Lower lobe of right lung (tissue), 2 donors: ENCODE measurements at regions not wholly inside any gene's neighbourhood (a gene's known extent, or its start where the extent isn't known, plus 50 kb on each side); places are given as distances from the start of the nearest gene placed in this dataset.

Source experiments
- ATAC-seq, 2 donors: fragments of 200-7000 bp; cut with Tn5 transposase; one replicate each; pipeline ENCODE4 v1.9.1; 2020 to 2022; ENCODE audit warnings: mild to moderate bottlenecking in 2 of 2, moderate library complexity in 2 of 2
- DNase-seq: peaks from one replicate; pipeline ENCODE4 v3.0.0-alpha.2; 2020
- H3K27ac ChIP-seq: fragments of 200-600 bp; one replicate; pipeline ENCODE4 v1.8.0; 2022
- H3K27me3 ChIP-seq: fragments of 200-600 bp; one replicate; pipeline ENCODE4 v1.8.0; 2022; ENCODE audit warnings: low read depth
- H3K36me3 ChIP-seq: fragments of 200-600 bp; one replicate; pipeline ENCODE4 v1.8.0; 2022; ENCODE audit warnings: mild to moderate bottlenecking
- H3K4me1 ChIP-seq: fragments of 200-600 bp; one replicate; pipeline ENCODE4 v1.8.0; 2022
- H3K4me3 ChIP-seq: fragments of 200-600 bp; one replicate; pipeline ENCODE4 v1.8.0; 2022; ENCODE audit warnings: mild to moderate bottlenecking
- H3K9me3 ChIP-seq: fragments of 200-600 bp; one replicate; pipeline ENCODE4 v1.8.0; 2022
- intact Hi-C: fragments of 100-400 bp; cut with DNase I; formaldehyde crosslinking; loops from one replicate; pipeline ENCODE4 v1.11.0; 2022
- TF ChIP-seq, protein P1 (sequence below): fragments of 200-600 bp; IDR thresholded peaks from one replicate; pipeline ENCODE4 v1.8.0; 2022; ENCODE audit warnings: antibody characterized with exemption, mild to moderate bottlenecking
- donor health status: DM: no; HTN: yes; CAD: no; lungs with severe emphysema.

DNA sequence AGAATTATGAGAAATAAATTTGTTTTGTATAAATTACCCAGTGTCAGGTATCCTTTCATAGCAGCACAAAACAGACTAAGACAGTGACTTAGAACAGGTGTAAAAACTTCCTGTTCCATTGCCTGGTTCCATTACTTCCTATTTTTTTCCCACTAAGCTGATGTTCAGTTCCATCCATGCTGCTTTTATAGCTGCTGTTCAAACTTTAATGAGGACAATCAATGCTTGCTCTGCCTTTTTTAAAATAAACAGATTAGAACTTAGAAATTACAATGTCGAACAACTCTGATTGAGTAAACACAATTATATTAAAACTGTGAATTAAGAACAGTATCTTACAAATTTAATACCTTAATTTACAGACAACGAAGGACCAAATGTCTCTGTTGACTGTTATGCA lies 818.9 kb downstream of the OLFM4 start:
- ATAC-seq (no peak), DNase-seq (no peak)
- Histone ChIP-seq H3K9me3 (no peaks in the 10 kb centered on the region), H3K27ac (no peak overlapping the region), H3K27me3 (no peaks in the 10 kb centered on the region), H3K36me3 (no peaks in the 10 kb centered on the region), H3K4me1 (no peaks in the 10 kb centered on the region), H3K4me3 (no peak overlapping the region)
- intact Hi-C loops, result no loop called here
- TF ChIP-seq, protein P1, sequence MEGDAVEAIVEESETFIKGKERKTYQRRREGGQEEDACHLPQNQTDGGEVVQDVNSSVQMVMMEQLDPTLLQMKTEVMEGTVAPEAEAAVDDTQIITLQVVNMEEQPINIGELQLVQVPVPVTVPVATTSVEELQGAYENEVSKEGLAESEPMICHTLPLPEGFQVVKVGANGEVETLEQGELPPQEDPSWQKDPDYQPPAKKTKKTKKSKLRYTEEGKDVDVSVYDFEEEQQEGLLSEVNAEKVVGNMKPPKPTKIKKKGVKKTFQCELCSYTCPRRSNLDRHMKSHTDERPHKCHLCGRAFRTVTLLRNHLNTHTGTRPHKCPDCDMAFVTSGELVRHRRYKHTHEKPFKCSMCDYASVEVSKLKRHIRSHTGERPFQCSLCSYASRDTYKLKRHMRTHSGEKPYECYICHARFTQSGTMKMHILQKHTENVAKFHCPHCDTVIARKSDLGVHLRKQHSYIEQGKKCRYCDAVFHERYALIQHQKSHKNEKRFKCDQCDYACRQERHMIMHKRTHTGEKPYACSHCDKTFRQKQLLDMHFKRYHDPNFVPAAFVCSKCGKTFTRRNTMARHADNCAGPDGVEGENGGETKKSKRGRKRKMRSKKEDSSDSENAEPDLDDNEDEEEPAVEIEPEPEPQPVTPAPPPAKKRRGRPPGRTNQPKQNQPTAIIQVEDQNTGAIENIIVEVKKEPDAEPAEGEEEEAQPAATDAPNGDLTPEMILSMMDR, result no peak

DNA sequence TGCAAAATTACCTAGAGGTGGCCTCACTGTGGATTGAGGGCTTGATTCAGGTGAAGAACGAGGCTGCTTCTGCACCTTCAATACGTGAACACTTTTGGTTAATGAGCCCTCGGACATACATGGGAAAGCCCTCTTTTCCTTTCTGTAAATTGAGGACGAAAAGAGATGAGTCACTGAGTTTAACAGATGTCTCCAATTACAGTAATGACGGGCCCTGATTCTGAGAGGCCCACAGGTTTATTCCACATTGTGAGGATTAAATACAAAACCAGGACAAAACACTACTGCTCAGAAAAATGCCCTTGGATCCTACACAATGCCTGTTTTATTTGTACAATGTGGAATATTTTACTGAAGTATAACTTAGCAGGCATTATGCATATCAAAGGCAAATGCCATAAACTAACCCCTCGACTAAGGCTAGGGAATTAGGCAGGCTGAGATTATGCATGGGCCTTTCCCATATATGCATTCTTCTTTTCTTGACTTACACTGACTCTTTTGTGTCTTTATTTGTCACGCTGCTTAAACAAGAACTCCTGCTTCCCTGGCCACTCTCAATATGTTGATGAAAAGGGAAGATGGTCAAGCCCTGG lies 819.9 kb downstream of the OLFM4 start:
- H3K27ac ChIP-seq, result no peak overlapping the region
- H3K36me3 ChIP-seq, result no peaks in the 10 kb centered on the region
- H3K4me1 ChIP-seq, result no peaks in the 10 kb centered on the region
- no peaks in the 10 kb centered on the region for H3K9me3 ChIP-seq
- H3K4me3 ChIP-seq, result no peak overlapping the region
- H3K27me3 ChIP-seq, result no peaks in the 10 kb centered on the region
- intact Hi-C loops, result no loop called here
- TF ChIP-seq, protein P1, result no peak
- ATAC-seq (no peak), DNase-seq (no peak)

- intact Hi-C loops, result no loop called here
- H3K4me1 ChIP-seq, result no peaks in the 10 kb centered on the region
- no peaks in the 10 kb centered on the region for H3K27me3 ChIP-seq
- no peaks in the 10 kb centered on the region for H3K36me3 ChIP-seq
- H3K27ac ChIP-seq, result no peak overlapping the region
- no peak overlapping the region for H3K4me3 ChIP-seq
- ATAC-seq (no peak), DNase-seq (no peak)
- no peaks in the 10 kb centered on the region for H3K9me3 ChIP-seq
- TF ChIP-seq, protein P1, result no peak
These were observed 825.7 kb downstream of the OLFM4 start for GRCh38 chr13:53854321-53854720.

- H3K9me3 ChIP-seq, result no peaks in the 10 kb centered on the region
- H3K36me3 ChIP-seq, result no peaks in the 10 kb centered on the region
- no peaks in the 10 kb centered on the region for H3K27me3 ChIP-seq
- H3K4me3 ChIP-seq, result no peak overlapping the region
- H3K4me1 ChIP-seq, result no peaks in the 10 kb centered on the region
- DNase-seq (no peak), ATAC-seq (no peak)
- no peak overlapping the region for H3K27ac ChIP-seq
- intact Hi-C loops, result no loop called here
- TF ChIP-seq, protein P1, result no peak
These were observed 828.1 kb downstream of the OLFM4 start for GRCh38 chr13:53856573-53857195.

GRCh38 chr13:53863520-53863919 lies 834.9 kb downstream of the OLFM4 start:
- H3K36me3 ChIP-seq, result no peaks in the 10 kb centered on the region
- TF ChIP-seq, protein P1, result no peak
- intact Hi-C loops, result no loop called here
- H3K4me1 ChIP-seq, result no peaks in the 10 kb centered on the region
- H3K4me3 ChIP-seq, result no peak overlapping the region
- no peak overlapping the region for H3K27ac ChIP-seq
- DNase-seq (no peak), ATAC-seq (no peak)
- no peaks in the 10 kb centered on the region for H3K27me3 ChIP-seq
- no peaks in the 10 kb centered on the region for H3K9me3 ChIP-seq
